ENCODE measurements at regions not wholly inside any gene's neighbourhood (a gene's known extent, or its start where the extent isn't known, plus 50 kb on each side); places are given as distances from the start of the nearest gene placed in this dataset.

DNA sequence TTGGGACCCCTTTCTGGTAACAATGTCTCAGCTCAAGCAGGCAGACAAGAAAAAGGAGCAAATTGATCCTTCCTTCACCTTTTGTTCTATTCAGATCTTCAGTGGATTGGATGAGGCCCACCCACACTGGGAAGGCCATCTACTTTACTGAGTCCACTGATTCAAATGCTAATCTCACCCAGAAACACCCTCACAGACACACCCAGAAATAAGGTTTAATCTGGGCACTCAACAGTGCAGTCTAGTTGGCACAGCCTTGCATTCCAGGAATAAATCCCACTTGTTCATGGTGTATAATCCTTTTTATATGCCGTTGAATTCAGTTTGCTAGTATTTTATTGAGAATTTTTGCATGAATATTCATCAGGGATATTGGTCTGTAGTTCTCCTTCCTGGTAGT is 148.4 kb downstream of the COG6 start:
- peak overlapping the region; percentile 36; the same call in 1 of the 2 replicates for H3K27ac Mint-ChIP-seq
- no peak for DNase-seq (ENCODE audit: low spot score)
- peaks cover 31% of the 10 kb centered on the region for H3K4me1 Mint-ChIP-seq
- peak; percentile 83 for ATAC-seq
- CTCF ChIA-PET = no interaction called here
- H3K36me3 Mint-ChIP-seq = peaks cover 13% of the 10 kb centered on the region
- H3K9me3 Mint-ChIP-seq = peaks cover 26% of the 10 kb centered on the region
- H3K27me3 Mint-ChIP-seq (ENCODE audit: low read depth) = no peaks in the 10 kb centered on the region; the same call in 1 of the 2 replicates
- POLR2A ChIA-PET = no interaction called here
- TF ChIP-seq GTF2I (CRISPR knock-in tag; conservative IDR thresholded peaks at IDR 0.05) (no peak), NFATC4 (CRISPR knock-in tag; IDR thresholded peaks at IDR 0.05) (no peak), ZNF423 (CRISPR knock-in tag; IDR thresholded peaks at IDR 0.05) (no peak), NFYB (CRISPR knock-in tag; conservative IDR thresholded peaks at IDR 0.05; ENCODE audit: low read depth) (no peak), CREM (CRISPR knock-in tag; IDR thresholded peaks at IDR 0.05) (no peak), ZNF219 (CRISPR knock-in tag; IDR thresholded peaks at IDR 0.05; ENCODE audit: borderline replicate concordance) (no peak), JAZF1 (CRISPR knock-in tag; IDR thresholded peaks at IDR 0.05) (no peak), JUN (CRISPR knock-in tag; IDR thresholded peaks at IDR 0.05) (no peak), ZNF317 (CRISPR knock-in tag; IDR thresholded peaks at IDR 0.05; ENCODE audit: borderline replicate concordance, low read depth) (no peak)
- TF ChIP-seq, protein P1, sequence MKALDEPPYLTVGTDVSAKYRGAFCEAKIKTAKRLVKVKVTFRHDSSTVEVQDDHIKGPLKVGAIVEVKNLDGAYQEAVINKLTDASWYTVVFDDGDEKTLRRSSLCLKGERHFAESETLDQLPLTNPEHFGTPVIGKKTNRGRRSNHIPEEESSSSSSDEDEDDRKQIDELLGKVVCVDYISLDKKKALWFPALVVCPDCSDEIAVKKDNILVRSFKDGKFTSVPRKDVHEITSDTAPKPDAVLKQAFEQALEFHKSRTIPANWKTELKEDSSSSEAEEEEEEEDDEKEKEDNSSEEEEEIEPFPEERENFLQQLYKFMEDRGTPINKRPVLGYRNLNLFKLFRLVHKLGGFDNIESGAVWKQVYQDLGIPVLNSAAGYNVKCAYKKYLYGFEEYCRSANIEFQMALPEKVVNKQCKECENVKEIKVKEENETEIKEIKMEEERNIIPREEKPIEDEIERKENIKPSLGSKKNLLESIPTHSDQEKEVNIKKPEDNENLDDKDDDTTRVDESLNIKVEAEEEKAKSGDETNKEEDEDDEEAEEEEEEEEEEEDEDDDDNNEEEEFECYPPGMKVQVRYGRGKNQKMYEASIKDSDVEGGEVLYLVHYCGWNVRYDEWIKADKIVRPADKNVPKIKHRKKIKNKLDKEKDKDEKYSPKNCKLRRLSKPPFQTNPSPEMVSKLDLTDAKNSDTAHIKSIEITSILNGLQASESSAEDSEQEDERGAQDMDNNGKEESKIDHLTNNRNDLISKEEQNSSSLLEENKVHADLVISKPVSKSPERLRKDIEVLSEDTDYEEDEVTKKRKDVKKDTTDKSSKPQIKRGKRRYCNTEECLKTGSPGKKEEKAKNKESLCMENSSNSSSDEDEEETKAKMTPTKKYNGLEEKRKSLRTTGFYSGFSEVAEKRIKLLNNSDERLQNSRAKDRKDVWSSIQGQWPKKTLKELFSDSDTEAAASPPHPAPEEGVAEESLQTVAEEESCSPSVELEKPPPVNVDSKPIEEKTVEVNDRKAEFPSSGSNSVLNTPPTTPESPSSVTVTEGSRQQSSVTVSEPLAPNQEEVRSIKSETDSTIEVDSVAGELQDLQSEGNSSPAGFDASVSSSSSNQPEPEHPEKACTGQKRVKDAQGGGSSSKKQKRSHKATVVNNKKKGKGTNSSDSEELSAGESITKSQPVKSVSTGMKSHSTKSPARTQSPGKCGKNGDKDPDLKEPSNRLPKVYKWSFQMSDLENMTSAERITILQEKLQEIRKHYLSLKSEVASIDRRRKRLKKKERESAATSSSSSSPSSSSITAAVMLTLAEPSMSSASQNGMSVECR (CRISPR knock-in tag; IDR thresholded peaks at IDR 0.05; ENCODE audit: borderline replicate concordance) = no peak
- TF ChIP-seq, protein P2, sequence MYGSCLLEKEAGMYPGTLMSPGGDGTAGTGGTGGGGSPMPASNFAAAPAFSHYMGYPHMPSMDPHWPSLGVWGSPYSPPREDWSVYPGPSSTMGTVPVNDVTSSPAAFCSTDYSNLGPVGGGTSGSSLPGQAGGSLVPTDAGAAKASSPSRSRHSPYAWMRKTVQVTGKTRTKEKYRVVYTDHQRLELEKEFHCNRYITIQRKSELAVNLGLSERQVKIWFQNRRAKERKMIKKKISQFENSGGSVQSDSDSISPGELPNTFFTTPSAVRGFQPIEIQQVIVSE (CRISPR knock-in tag; IDR thresholded peaks at IDR 0.05; ENCODE audit: borderline replicate concordance) = no peak
- TF ChIP-seq, protein P3, sequence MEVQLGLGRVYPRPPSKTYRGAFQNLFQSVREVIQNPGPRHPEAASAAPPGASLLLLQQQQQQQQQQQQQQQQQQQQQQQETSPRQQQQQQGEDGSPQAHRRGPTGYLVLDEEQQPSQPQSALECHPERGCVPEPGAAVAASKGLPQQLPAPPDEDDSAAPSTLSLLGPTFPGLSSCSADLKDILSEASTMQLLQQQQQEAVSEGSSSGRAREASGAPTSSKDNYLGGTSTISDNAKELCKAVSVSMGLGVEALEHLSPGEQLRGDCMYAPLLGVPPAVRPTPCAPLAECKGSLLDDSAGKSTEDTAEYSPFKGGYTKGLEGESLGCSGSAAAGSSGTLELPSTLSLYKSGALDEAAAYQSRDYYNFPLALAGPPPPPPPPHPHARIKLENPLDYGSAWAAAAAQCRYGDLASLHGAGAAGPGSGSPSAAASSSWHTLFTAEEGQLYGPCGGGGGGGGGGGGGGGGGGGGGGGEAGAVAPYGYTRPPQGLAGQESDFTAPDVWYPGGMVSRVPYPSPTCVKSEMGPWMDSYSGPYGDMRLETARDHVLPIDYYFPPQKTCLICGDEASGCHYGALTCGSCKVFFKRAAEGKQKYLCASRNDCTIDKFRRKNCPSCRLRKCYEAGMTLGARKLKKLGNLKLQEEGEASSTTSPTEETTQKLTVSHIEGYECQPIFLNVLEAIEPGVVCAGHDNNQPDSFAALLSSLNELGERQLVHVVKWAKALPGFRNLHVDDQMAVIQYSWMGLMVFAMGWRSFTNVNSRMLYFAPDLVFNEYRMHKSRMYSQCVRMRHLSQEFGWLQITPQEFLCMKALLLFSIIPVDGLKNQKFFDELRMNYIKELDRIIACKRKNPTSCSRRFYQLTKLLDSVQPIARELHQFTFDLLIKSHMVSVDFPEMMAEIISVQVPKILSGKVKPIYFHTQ (CRISPR knock-in tag; IDR thresholded peaks at IDR 0.05) = no peak
- TF ChIP-seq, protein P4, sequence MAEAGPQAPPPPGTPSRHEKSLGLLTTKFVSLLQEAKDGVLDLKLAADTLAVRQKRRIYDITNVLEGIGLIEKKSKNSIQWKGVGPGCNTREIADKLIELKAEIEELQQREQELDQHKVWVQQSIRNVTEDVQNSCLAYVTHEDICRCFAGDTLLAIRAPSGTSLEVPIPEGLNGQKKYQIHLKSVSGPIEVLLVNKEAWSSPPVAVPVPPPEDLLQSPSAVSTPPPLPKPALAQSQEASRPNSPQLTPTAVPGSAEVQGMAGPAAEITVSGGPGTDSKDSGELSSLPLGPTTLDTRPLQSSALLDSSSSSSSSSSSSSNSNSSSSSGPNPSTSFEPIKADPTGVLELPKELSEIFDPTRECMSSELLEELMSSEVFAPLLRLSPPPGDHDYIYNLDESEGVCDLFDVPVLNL (CRISPR knock-in tag; IDR thresholded peaks at IDR 0.05; ENCODE audit: borderline replicate concordance, low read depth) = no peak
- TF ChIP-seq, protein P5, sequence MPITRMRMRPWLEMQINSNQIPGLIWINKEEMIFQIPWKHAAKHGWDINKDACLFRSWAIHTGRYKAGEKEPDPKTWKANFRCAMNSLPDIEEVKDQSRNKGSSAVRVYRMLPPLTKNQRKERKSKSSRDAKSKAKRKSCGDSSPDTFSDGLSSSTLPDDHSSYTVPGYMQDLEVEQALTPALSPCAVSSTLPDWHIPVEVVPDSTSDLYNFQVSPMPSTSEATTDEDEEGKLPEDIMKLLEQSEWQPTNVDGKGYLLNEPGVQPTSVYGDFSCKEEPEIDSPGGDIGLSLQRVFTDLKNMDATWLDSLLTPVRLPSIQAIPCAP (CRISPR knock-in tag; IDR thresholded peaks at IDR 0.05) = no peak
- TF ChIP-seq, protein P6, sequence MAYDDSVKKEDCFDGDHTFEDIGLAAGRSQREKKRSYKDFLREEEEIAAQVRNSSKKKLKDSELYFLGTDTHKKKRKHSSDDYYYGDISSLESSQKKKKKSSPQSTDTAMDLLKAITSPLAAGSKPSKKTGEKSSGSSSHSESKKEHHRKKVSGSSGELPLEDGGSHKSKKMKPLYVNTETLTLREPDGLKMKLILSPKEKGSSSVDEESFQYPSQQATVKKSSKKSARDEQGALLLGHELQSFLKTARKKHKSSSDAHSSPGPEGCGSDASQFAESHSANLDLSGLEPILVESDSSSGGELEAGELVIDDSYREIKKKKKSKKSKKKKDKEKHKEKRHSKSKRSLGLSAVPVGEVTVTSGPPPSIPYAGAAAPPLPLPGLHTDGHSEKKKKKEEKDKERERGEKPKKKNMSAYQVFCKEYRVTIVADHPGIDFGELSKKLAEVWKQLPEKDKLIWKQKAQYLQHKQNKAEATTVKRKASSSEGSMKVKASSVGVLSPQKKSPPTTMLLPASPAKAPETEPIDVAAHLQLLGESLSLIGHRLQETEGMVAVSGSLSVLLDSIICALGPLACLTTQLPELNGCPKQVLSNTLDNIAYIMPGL (CRISPR knock-in tag; IDR thresholded peaks at IDR 0.05) = no peak
- TF ChIP-seq, protein P7, sequence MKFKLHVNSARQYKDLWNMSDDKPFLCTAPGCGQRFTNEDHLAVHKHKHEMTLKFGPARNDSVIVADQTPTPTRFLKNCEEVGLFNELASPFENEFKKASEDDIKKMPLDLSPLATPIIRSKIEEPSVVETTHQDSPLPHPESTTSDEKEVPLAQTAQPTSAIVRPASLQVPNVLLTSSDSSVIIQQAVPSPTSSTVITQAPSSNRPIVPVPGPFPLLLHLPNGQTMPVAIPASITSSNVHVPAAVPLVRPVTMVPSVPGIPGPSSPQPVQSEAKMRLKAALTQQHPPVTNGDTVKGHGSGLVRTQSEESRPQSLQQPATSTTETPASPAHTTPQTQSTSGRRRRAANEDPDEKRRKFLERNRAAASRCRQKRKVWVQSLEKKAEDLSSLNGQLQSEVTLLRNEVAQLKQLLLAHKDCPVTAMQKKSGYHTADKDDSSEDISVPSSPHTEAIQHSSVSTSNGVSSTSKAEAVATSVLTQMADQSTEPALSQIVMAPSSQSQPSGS (CRISPR knock-in tag; IDR thresholded peaks at IDR 0.05; ENCODE audit: borderline replicate concordance, low read depth) = no peak
- no peak overlapping the region for H3K4me3 Mint-ChIP-seq
